H4 (cell line): ENCODE measurements at regions not wholly inside any gene's neighbourhood (a gene's known extent, or its start where the extent isn't known, plus 50 kb on each side); places are given as distances from the start of the nearest gene placed in this dataset.
"Not testable (repeated sequence)": the region's sequence is repeated elsewhere in the genome, so short reads cannot be mapped to it uniquely, and the experiment has no call there.

ENCODE experiments used
- DNase-seq: peaks from one replicate; pipeline ENCODE4 v3.0.0-alpha.2; 2015; ENCODE audit warnings: low spot score

- DNase-seq: no peak
Measured at GRCh38 chr21:31531967-31532366, 127.5 kb upstream of the SOD1 start.

- DNase-seq: peak; percentile 73
Measured at GRCh38 chr21:31530897-31531705, 128.4 kb upstream of the SOD1 start.

- no peak for DNase-seq
Measured at GRCh38 chr21:31530364-31530763, 129.1 kb upstream of the SOD1 start.

- DNase-seq: no peak
Measured at GRCh38 chr21:31529406-31529805, 130.1 kb upstream of the SOD1 start.

GRCh38 chr21:31526040-31526439 is 133.5 kb upstream of the SOD1 start:
- peak; percentile 70 for DNase-seq

- DNase-seq: no peak
Measured at GRCh38 chr21:31524140-31524539, 135.4 kb upstream of the SOD1 start.

GRCh38 chr21:31521515-31521914 is 138.0 kb upstream of the SOD1 start:
- DNase-seq: no peak

GRCh38 chr21:31520561-31521098 is 138.9 kb upstream of the SOD1 start:
- no peak for DNase-seq

- no peak for DNase-seq
Measured at GRCh38 chr21:31518580-31518979, 140.9 kb upstream of the SOD1 start.

- DNase-seq: no peak
Measured at GRCh38 chr21:31517664-31518414, 141.7 kb upstream of the SOD1 start.

- no peak for DNase-seq
Measured at GRCh38 chr21:31515253-31515652, 144.2 kb upstream of the SOD1 start.

- DNase-seq: no peak
Measured at GRCh38 chr21:31514598-31514997, 144.9 kb upstream of the SOD1 start.

GRCh38 chr21:31513541-31513940 is 146.0 kb upstream of the SOD1 start:
- DNase-seq: not testable (repeated sequence)

- not testable (repeated sequence) for DNase-seq
Measured at GRCh38 chr21:31511999-31512398, 147.5 kb upstream of the SOD1 start.

GRCh38 chr21:31511258-31511657 is 148.2 kb upstream of the SOD1 start:
- no peak for DNase-seq

GRCh38 chr21:31509194-31510017 is 150.1 kb upstream of the SOD1 start:
- peak; percentile 88 for DNase-seq

- no peak for DNase-seq
Measured at GRCh38 chr21:31505975-31506374, 153.5 kb upstream of the SOD1 start.

GRCh38 chr21:31503939-31504338 is 155.6 kb upstream of the SOD1 start:
- no peak for DNase-seq

- DNase-seq: no peak
Measured at GRCh38 chr21:31503467-31503866, 156.0 kb upstream of the SOD1 start.

GRCh38 chr21:31502537-31503143 is 156.9 kb upstream of the SOD1 start:
- no peak for DNase-seq

GRCh38 chr21:31501926-31502325 is 157.6 kb upstream of the SOD1 start:
- no peak for DNase-seq

GRCh38 chr21:31500982-31501381 is 156.9 kb upstream of the TIAM1 start:
- no peak for DNase-seq
